Panc1 (cell line): ENCODE measurements at regions not wholly inside any gene's neighbourhood (a gene's known extent, or its start where the extent isn't known, plus 50 kb on each side); places are given as distances from the start of the nearest gene placed in this dataset.

ENCODE experiments used
- ATAC-seq: fragments of 200-7000 bp; cut with Tn5 transposase; 2 replicates; pipeline ENCODE4 v1.9.1; 2020; ENCODE audit warnings: mild to moderate bottlenecking, moderate library complexity
- BruUV-seq: library from RNA; stranded (reverse); fragments of 400-500 nt; replicated peaks from 2 replicates; lab custom pipeline; 2021; lab: Mats Ljungman, UMichigan
- CTCF ChIA-PET: fragments of 300-600 bp; sonication (Branson Sonifier 250); formaldehyde crosslinking; loops from one replicate; lab custom pipeline; 2022; ENCODE audit warnings: antibody characterized with exemption; lab: Charles Lee
- POLR2A ChIA-PET: fragments of 300-600 bp; sonication (Branson Sonifier 250); formaldehyde crosslinking; loops from one replicate; lab custom pipeline; 2022; ENCODE audit warnings: antibody characterized with exemption; lab: Charles Lee
- DNase-seq: peaks from one replicate; pipeline ENCODE4 v3.0.0-alpha.2; 2010; ENCODE audit warnings: low read depth, low spot score
- H3K27ac ChIP-seq: 2 replicates; pipeline ENCODE4 v1.5.1; 2011; ENCODE audit warnings: mild to moderate bottlenecking, low read length, inconsistent platforms
- H3K27me3 ChIP-seq: fragments of 200-500 bp; sonication (Bioruptor generic); 2 replicates; pipeline ENCODE4 v1.6.0; 2014; ENCODE audit warnings: low read length, inconsistent platforms; ENCODE audit not compliant: control insufficient read depth, insufficient read depth
- H3K36me3 ChIP-seq: fragments of 200-500 bp; sonication (Bioruptor generic); 2 replicates; pipeline ENCODE4 v1.5.1; 2014; ENCODE audit warnings: inconsistent platforms, mild to moderate bottlenecking, low read length, moderate library complexity; ENCODE audit not compliant: control insufficient read depth, insufficient read depth
- H3K4me1 ChIP-seq: 2 replicates; pipeline ENCODE4 v1.5.1; 2011; ENCODE audit warnings: inconsistent platforms, mild to moderate bottlenecking, low read length, moderate library complexity; ENCODE audit not compliant: control insufficient read depth, insufficient read depth
- H3K4me3 ChIP-seq, 2 experiments: 2 replicates each; pipeline ENCODE4 v1.5.1; 2011 to 2012; ENCODE audit warnings: low read depth in 2 of 2, low read length in 2 of 2, mild to moderate bottlenecking in 2 of 2, inconsistent platforms in 1 of 2, moderate library complexity in 1 of 2
- H3K9me3 ChIP-seq: fragments of 200-500 bp; sonication (Bioruptor generic); 2 replicates; pipeline ENCODE4 v1.5.1; 2014; ENCODE audit warnings: low read depth, mild to moderate bottlenecking, inconsistent platforms, low read length, moderate library complexity; ENCODE audit not compliant: control insufficient read depth, insufficient read depth
- CTCF ChIP-seq: fragments of 450-650 bp; IDR thresholded peaks from 2 replicates; pipeline ENCODE4 v1.5.1; 2017; ENCODE audit warnings: mild to moderate bottlenecking
- POLR2AphosphoS5 ChIP-seq: IDR thresholded peaks from 2 replicates; pipeline ENCODE4 v1.6.1; 2012; ENCODE audit warnings: mild to moderate bottlenecking, low read depth, low read length, moderate library complexity
- REST ChIP-seq, 2 experiments: IDR thresholded peaks; 2 replicates each; pipeline ENCODE4 v1.6.1; 2011 to 2012; ENCODE audit warnings: low read depth in 2 of 2, control low read depth in 1 of 2, low read length in 1 of 2, mild to moderate bottlenecking in 1 of 2, moderate library complexity in 1 of 2; ENCODE audit not compliant: insufficient read depth in 1 of 2
- SIN3A ChIP-seq: IDR thresholded peaks from 2 replicates; pipeline ENCODE4 v1.6.1; 2012; ENCODE audit warnings: low read depth, mild to moderate bottlenecking, low read length, moderate library complexity, borderline replicate concordance; ENCODE audit not compliant: insufficient read depth
- TCF7L2 ChIP-seq: IDR thresholded peaks from 2 replicates; pipeline ENCODE4 v1.6.1; 2011; ENCODE audit warnings: mild to moderate bottlenecking, low read depth, low read length, inconsistent platforms
- in situ Hi-C: cut with HindIII; loops from 2 replicates; pipeline ENCODE4 v1.10.0; 2016; ENCODE audit warnings: low sequenced_read_pairs, low pct_unique_long_range_greater_than_20kb
- intact Hi-C: fragments of 100-400 bp; cut with micrococcal nuclease; formaldehyde crosslinking; loops from one replicate; pipeline ENCODE4 v1.10.0; 2022; ENCODE audit not compliant: unreplicated experiment

GRCh38 chr1:98327220-98327861 is 334.2 kb upstream of the SNX7 start:
- Histone ChIP-seq H3K36me3 (no peaks in the 10 kb centered on the region), H3K9me3 (no peaks in the 10 kb centered on the region), H3K4me1 (no peaks in the 10 kb centered on the region; the same call in 1 of the 2 replicates), H3K27me3 (no peaks in the 10 kb centered on the region), H3K27ac (peak overlapping the region; percentile 69; the same call in 1 of the 2 replicates), H3K4me3 (no peak overlapping the region)
- no TSS peak for BruUV-seq
- in situ Hi-C loops (no loop called here), intact Hi-C loops (no loop called here)
- POLR2A ChIA-PET, result no interaction called here
- no peak for ATAC-seq
- CTCF ChIA-PET, result no interaction called here
- TF ChIP-seq CTCF (no peak), SIN3A (no peak), POLR2AphosphoS5 (no peak), TCF7L2 (no peak), REST (IDR thresholded peaks at IDR 0.05; ENCODE audit: insufficient read depth in 1 of 2, low read depth in 2 of 2, low read length in 1 of 2) (no peak)
- DNase-seq, result no peak

GRCh38 chr1:98325646-98326440 is 335.7 kb upstream of the SNX7 start:
- Histone ChIP-seq H3K27ac (peak overlapping the region; percentile 82), H3K27me3 (no peaks in the 10 kb centered on the region), H3K4me3 (no peak overlapping the region), H3K36me3 (no peaks in the 10 kb centered on the region), H3K9me3 (no peaks in the 10 kb centered on the region), H3K4me1 (no peaks in the 10 kb centered on the region)
- DNase-seq (no peak), ATAC-seq (no peak)
- intact Hi-C loops (no loop called here), in situ Hi-C loops (no loop called here)
- POLR2A ChIA-PET, result no interaction called here
- TF ChIP-seq TCF7L2 (no peak), REST (IDR thresholded peaks at IDR 0.05; ENCODE audit: insufficient read depth in 1 of 2, low read depth in 2 of 2, low read length in 1 of 2) (no peak), SIN3A (no peak), CTCF (no peak), POLR2AphosphoS5 (no peak)
- no TSS peak for BruUV-seq
- CTCF ChIA-PET, result no interaction called here
